22Rv1 (cell line): ENCODE measurements at regions not wholly inside any gene's neighbourhood (a gene's known extent, or its start where the extent isn't known, plus 50 kb on each side); places are given as distances from the start of the nearest gene placed in this dataset.

Experiments used
- CTCF ChIP-seq: fragments of 450-650 bp; IDR thresholded peaks from 2 replicates; pipeline ENCODE4 v1.5.1; 2017; ENCODE audit warnings: mild to moderate bottlenecking
- ZFX ChIP-seq: fragments of 450-650 bp; IDR thresholded peaks from 2 replicates; pipeline ENCODE4 v1.6.1; 2017; ENCODE audit warnings: antibody characterized with exemption, borderline replicate concordance

- TF ChIP-seq ZFX (no peak), CTCF (no peak)
Observed at GRCh38 chr7:92917230-92917629, 80.9 kb upstream of the CDK6 start.
